ENCODE measurements at regions not wholly inside any gene's neighbourhood (a gene's known extent, or its start where the extent isn't known, plus 50 kb on each side); places are given as distances from the start of the nearest gene placed in this dataset.
A peak's percentile ranks its signal among the peaks of the same experiment; 100 is the strongest.

GRCh38 chr7:438361-438760 is 81.3 kb downstream of the PDGFA start:
- DNase-seq (ENCODE audit: low read depth, low spot score), result no peak

- DNase-seq (ENCODE audit: low read depth, low spot score), result no peak
Observed at GRCh38 chr7:438916-439315, 80.7 kb downstream of the PDGFA start.

- no peak for DNase-seq (ENCODE audit: low read depth, low spot score)
Observed at GRCh38 chr7:440059-440749, 79.4 kb downstream of the PDGFA start.

GRCh38 chr7:441684-442421 is 77.8 kb downstream of the PDGFA start:
- no peak for DNase-seq (ENCODE audit: low read depth, low spot score)

- no peak for DNase-seq (ENCODE audit: low read depth, low spot score)
Observed at GRCh38 chr7:442457-442856, 77.2 kb downstream of the PDGFA start.

- no peak for DNase-seq (ENCODE audit: low read depth, low spot score)
Observed at GRCh38 chr7:443279-443833, 76.3 kb downstream of the PDGFA start.

GRCh38 chr7:444606-445005 is 75.0 kb downstream of the PDGFA start:
- no peak for DNase-seq (ENCODE audit: low read depth, low spot score)

- no peak for DNase-seq (ENCODE audit: low read depth, low spot score)
Observed at GRCh38 chr7:445020-445419, 74.6 kb downstream of the PDGFA start.

- DNase-seq (ENCODE audit: low read depth, low spot score), result peak; percentile 59
Observed at GRCh38 chr7:445563-446288, 73.9 kb downstream of the PDGFA start.

GRCh38 chr7:446289-446935 is 73.2 kb downstream of the PDGFA start:
- no peak for DNase-seq (ENCODE audit: low read depth, low spot score)

All from ELF-1 (cell line).